ENCODE measurements at regions not wholly inside any gene's neighbourhood (a gene's known extent, or its start where the extent isn't known, plus 50 kb on each side); places are given as distances from the start of the nearest gene placed in this dataset.

- intact Hi-C loops (cut with micrococcal nuclease) = no loop called here
- H3K36me3 Mint-ChIP-seq = no peaks in the 10 kb centered on the region
- no peak for DNase-seq
- Histone ChIP-seq H3K4me1 (ENCODE audit: insufficient read depth, low read length) (no peaks in the 10 kb centered on the region), H3K36me3 (ENCODE audit: insufficient read depth, low read length) (no peaks in the 10 kb centered on the region), H3K4me3 (ENCODE audit: low read length in 2 of 2) (no peak overlapping the region), H3K9me3 (ENCODE audit: control insufficient read depth in 1 of 2, low read length in 2 of 2) (no peaks in the 10 kb centered on the region), H3K27ac (ENCODE audit: low read depth, low read length) (no peak overlapping the region), H3K27me3 (ENCODE audit: insufficient read depth, low read length) (no peaks in the 10 kb centered on the region)
- no peak overlapping the region for H3K27ac Mint-ChIP-seq
- no peak overlapping the region for H3K4me3 Mint-ChIP-seq
- H3K9me3 Mint-ChIP-seq = peaks cover 0 to 3% (median 0%) of the 10 kb centered on the region in 8 donors
- CTCF ChIA-PET (ENCODE audit: partially characterized antibody) = no interaction called here
- POLR2A ChIA-PET (ENCODE audit: partially characterized antibody) = no interaction called here
- peaks cover 0 to under 1% of the 10 kb centered on the region in 2 donors for H3K27me3 Mint-ChIP-seq
- H3K4me1 Mint-ChIP-seq = no peaks in the 10 kb centered on the region
Measured at GRCh38 chr11:131070365-131070764, 154.1 kb upstream of the SNX19 start.

- H3K4me1 Mint-ChIP-seq = no peaks in the 10 kb centered on the region
- Histone ChIP-seq H3K36me3 (ENCODE audit: insufficient read depth, low read length) (no peaks in the 10 kb centered on the region), H3K4me1 (ENCODE audit: insufficient read depth, low read length) (no peaks in the 10 kb centered on the region), H3K9me3 (ENCODE audit: control insufficient read depth in 1 of 2, low read length in 2 of 2) (no peaks in the 10 kb centered on the region), H3K4me3 (ENCODE audit: low read length in 2 of 2) (no peak overlapping the region), H3K27ac (ENCODE audit: low read depth, low read length) (no peak overlapping the region), H3K27me3 (ENCODE audit: insufficient read depth, low read length) (no peaks in the 10 kb centered on the region)
- no peak for DNase-seq
- no peak overlapping the region for H3K27ac Mint-ChIP-seq
- no peaks in the 10 kb centered on the region for H3K9me3 Mint-ChIP-seq
- H3K36me3 Mint-ChIP-seq = no peaks in the 10 kb centered on the region
- intact Hi-C loops (cut with micrococcal nuclease) = no loop called here
- H3K4me3 Mint-ChIP-seq = no peak overlapping the region
- ChIA-PET CTCF (ENCODE audit: partially characterized antibody) (no interaction called here), POLR2A (ENCODE audit: partially characterized antibody) (no interaction called here)
- no peaks in the 10 kb centered on the region for H3K27me3 Mint-ChIP-seq
Measured at GRCh38 chr11:131073167-131073566, 156.9 kb upstream of the SNX19 start.

DNA sequence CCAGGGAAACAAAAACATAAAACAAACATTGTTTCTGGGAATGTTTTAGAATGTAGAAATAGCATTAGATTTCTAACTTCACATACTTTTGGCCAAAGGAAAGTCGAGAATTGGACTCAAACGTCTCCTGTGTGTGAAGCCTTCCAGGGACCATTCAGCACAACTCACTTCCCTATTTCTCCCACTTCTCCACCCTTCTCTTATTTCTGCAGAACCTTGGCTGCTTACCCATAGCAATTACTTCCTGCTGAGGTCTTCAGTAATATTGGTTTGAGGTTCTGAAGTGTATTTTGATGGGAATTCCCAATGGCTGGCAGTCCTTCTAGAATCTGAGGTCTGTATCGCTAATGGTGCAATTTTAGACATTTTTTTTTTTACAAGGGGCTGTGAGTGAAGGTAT lies 158.3 kb upstream of the SNX19 start:
- H3K9me3 Mint-ChIP-seq = no peaks in the 10 kb centered on the region
- H3K9me3 ChIP-seq (ENCODE audit: control insufficient read depth in 1 of 2, low read length in 2 of 2) = no peaks in the 10 kb centered on the region
- H3K36me3 Mint-ChIP-seq = no peaks in the 10 kb centered on the region
- no peaks in the 10 kb centered on the region for H3K36me3 ChIP-seq (ENCODE audit: insufficient read depth, low read length)
- no peak overlapping the region for H3K4me3 ChIP-seq (ENCODE audit: low read length in 2 of 2)
- intact Hi-C loops (cut with micrococcal nuclease) = no loop called here
- H3K27ac ChIP-seq (ENCODE audit: low read depth, low read length) = no peak overlapping the region
- no peak overlapping the region for H3K4me3 Mint-ChIP-seq
- ChIA-PET POLR2A (ENCODE audit: partially characterized antibody) (no interaction called here), CTCF (ENCODE audit: partially characterized antibody) (no interaction called here)
- H3K4me1 ChIP-seq (ENCODE audit: insufficient read depth, low read length) = no peaks in the 10 kb centered on the region
- no peak overlapping the region for H3K27ac Mint-ChIP-seq
- H3K27me3 Mint-ChIP-seq = no peaks in the 10 kb centered on the region
- H3K27me3 ChIP-seq (ENCODE audit: insufficient read depth, low read length) = no peaks in the 10 kb centered on the region
- no peak for DNase-seq
- H3K4me1 Mint-ChIP-seq = no peaks in the 10 kb centered on the region

- no peaks in the 10 kb centered on the region for H3K9me3 ChIP-seq (ENCODE audit: control insufficient read depth in 1 of 2, low read length in 2 of 2)
- ChIA-PET CTCF (ENCODE audit: partially characterized antibody) (no interaction called here), POLR2A (ENCODE audit: partially characterized antibody) (no interaction called here)
- H3K4me1 ChIP-seq (ENCODE audit: insufficient read depth, low read length) = no peaks in the 10 kb centered on the region
- H3K36me3 ChIP-seq (ENCODE audit: insufficient read depth, low read length) = no peaks in the 10 kb centered on the region
- H3K4me1 Mint-ChIP-seq = no peaks in the 10 kb centered on the region
- no peaks in the 10 kb centered on the region for H3K27me3 Mint-ChIP-seq
- H3K4me3 Mint-ChIP-seq = no peak overlapping the region
- no peaks in the 10 kb centered on the region for H3K36me3 Mint-ChIP-seq
- intact Hi-C loops (cut with micrococcal nuclease) = no loop called here
- H3K27ac Mint-ChIP-seq = no peak overlapping the region
- no peaks in the 10 kb centered on the region for H3K27me3 ChIP-seq (ENCODE audit: insufficient read depth, low read length)
- H3K4me3 ChIP-seq (ENCODE audit: low read length in 2 of 2) = no peak overlapping the region
- peaks cover 0 to 7% (median 2%) of the 10 kb centered on the region in 8 donors for H3K9me3 Mint-ChIP-seq
- no peak overlapping the region for H3K27ac ChIP-seq (ENCODE audit: low read depth, low read length)
- no peak for DNase-seq
Measured at GRCh38 chr11:131077340-131077739, 161.1 kb upstream of the SNX19 start.

- Mint-ChIP-seq H3K27me3 (no peaks in the 10 kb centered on the region), H3K36me3 (no peaks in the 10 kb centered on the region), H3K27ac (no peak overlapping the region), H3K4me1 (no peaks in the 10 kb centered on the region), H3K9me3 (peaks cover 0 to 13% (median 2%) of the 10 kb centered on the region in 8 donors), H3K4me3 (no peak overlapping the region)
- ChIA-PET POLR2A (ENCODE audit: partially characterized antibody) (no interaction called here), CTCF (ENCODE audit: partially characterized antibody) (interaction anchor here (1.3 kb wide), 1 partner anchor 14 kb away, joined by 5 read pairs; no protein-coding TSS in a partner anchor)
- H3K4me3 ChIP-seq (ENCODE audit: low read length in 2 of 2) = no peak overlapping the region
- intact Hi-C loops (cut with micrococcal nuclease) = no loop called here
- no peaks in the 10 kb centered on the region for H3K36me3 ChIP-seq (ENCODE audit: insufficient read depth, low read length)
- no peaks in the 10 kb centered on the region for H3K4me1 ChIP-seq (ENCODE audit: insufficient read depth, low read length)
- DNase-seq = no peak
- no peaks in the 10 kb centered on the region for H3K9me3 ChIP-seq (ENCODE audit: control insufficient read depth in 1 of 2, low read length in 2 of 2)
- H3K27me3 ChIP-seq (ENCODE audit: insufficient read depth, low read length) = no peaks in the 10 kb centered on the region
- no peak overlapping the region for H3K27ac ChIP-seq (ENCODE audit: low read depth, low read length)
Measured at GRCh38 chr11:131079036-131079435, 162.8 kb upstream of the SNX19 start.

DNA sequence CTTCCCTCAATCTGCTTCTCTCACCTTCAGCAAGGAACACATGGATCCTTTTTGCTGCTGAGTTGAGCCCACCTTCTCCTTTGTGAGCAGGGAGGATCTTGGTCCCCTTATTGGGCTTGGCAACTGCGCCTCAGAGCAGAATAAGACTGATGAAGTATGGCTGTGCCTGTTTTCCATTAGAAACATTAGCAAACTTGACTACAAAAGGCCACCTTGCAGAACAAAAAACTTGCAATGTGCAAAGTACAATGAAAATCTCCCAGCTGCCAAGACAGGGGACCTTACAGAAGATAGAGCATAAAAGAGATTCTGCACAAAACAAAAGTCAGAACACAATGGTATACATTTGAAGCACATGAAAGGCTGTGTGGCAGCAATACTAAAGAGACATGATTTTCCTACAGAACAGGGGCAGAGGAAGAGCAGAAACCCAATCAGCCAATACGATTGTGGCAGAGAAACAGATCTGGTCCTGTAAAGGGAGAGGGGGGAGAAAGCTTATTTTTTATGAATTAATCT lies 173.5 kb upstream of the SNX19 start:
- peaks cover 0 to 2% of the 10 kb centered on the region in 2 donors for H3K27me3 Mint-ChIP-seq
- H3K36me3 Mint-ChIP-seq = no peaks in the 10 kb centered on the region
- Histone ChIP-seq H3K36me3 (ENCODE audit: insufficient read depth, low read length) (no peaks in the 10 kb centered on the region), H3K4me1 (ENCODE audit: insufficient read depth, low read length) (no peaks in the 10 kb centered on the region), H3K27me3 (ENCODE audit: insufficient read depth, low read length) (no peaks in the 10 kb centered on the region), H3K27ac (ENCODE audit: low read depth, low read length) (no peak overlapping the region), H3K4me3 (ENCODE audit: low read length in 2 of 2) (no peak overlapping the region), H3K9me3 (ENCODE audit: control insufficient read depth in 1 of 2, low read length in 2 of 2) (no peaks in the 10 kb centered on the region)
- no peaks in the 10 kb centered on the region for H3K4me1 Mint-ChIP-seq
- POLR2A ChIA-PET (ENCODE audit: partially characterized antibody) = no interaction called here
- DNase-seq = no peak
- CTCF ChIA-PET (ENCODE audit: partially characterized antibody) = no interaction called here
- peaks cover 0 to 13% (median 8%) of the 10 kb centered on the region in 8 donors for H3K9me3 Mint-ChIP-seq
- intact Hi-C loops (cut with micrococcal nuclease) = no loop called here
- H3K4me3 Mint-ChIP-seq = no peak overlapping the region
- H3K27ac Mint-ChIP-seq = no peak overlapping the region

- Mint-ChIP-seq H3K27ac (no peak overlapping the region), H3K9me3 (no peaks in the 10 kb centered on the region), H3K4me3 (no peak overlapping the region), H3K27me3 (peaks cover 0 to 2% of the 10 kb centered on the region in 2 donors), H3K4me1 (no peaks in the 10 kb centered on the region), H3K36me3 (no peaks in the 10 kb centered on the region)
- intact Hi-C loops (cut with micrococcal nuclease) = no loop called here
- Histone ChIP-seq H3K4me1 (ENCODE audit: insufficient read depth, low read length) (no peaks in the 10 kb centered on the region), H3K9me3 (ENCODE audit: control insufficient read depth in 1 of 2, low read length in 2 of 2) (no peaks in the 10 kb centered on the region), H3K27me3 (ENCODE audit: insufficient read depth, low read length) (no peaks in the 10 kb centered on the region), H3K4me3 (ENCODE audit: low read length in 2 of 2) (no peak overlapping the region), H3K36me3 (ENCODE audit: insufficient read depth, low read length) (no peaks in the 10 kb centered on the region), H3K27ac (ENCODE audit: low read depth, low read length) (no peak overlapping the region)
- ChIA-PET CTCF (ENCODE audit: partially characterized antibody) (no interaction called here), POLR2A (ENCODE audit: partially characterized antibody) (no interaction called here)
- no peak for DNase-seq
Measured at GRCh38 chr11:131092469-131092868, 176.2 kb upstream of the SNX19 start.

GRCh38 chr11:131094827-131095226 lies 178.5 kb upstream of the SNX19 start:
- H3K27me3 ChIP-seq (ENCODE audit: insufficient read depth, low read length) = no peaks in the 10 kb centered on the region
- no peak overlapping the region for H3K27ac ChIP-seq (ENCODE audit: low read depth, low read length)
- Mint-ChIP-seq H3K27me3 (no peaks in the 10 kb centered on the region), H3K36me3 (no peaks in the 10 kb centered on the region), H3K4me3 (no peak overlapping the region), H3K4me1 (no peaks in the 10 kb centered on the region), H3K9me3 (no peaks in the 10 kb centered on the region), H3K27ac (no peak overlapping the region)
- DNase-seq = no peak
- H3K4me3 ChIP-seq (ENCODE audit: low read length in 2 of 2) = no peak overlapping the region
- H3K9me3 ChIP-seq (ENCODE audit: control insufficient read depth in 1 of 2, low read length in 2 of 2) = no peaks in the 10 kb centered on the region
- CTCF ChIA-PET (ENCODE audit: partially characterized antibody) = no interaction called here
- POLR2A ChIA-PET (ENCODE audit: partially characterized antibody) = no interaction called here
- H3K4me1 ChIP-seq (ENCODE audit: insufficient read depth, low read length) = no peaks in the 10 kb centered on the region
- intact Hi-C loops (cut with micrococcal nuclease) = no loop called here
- no peaks in the 10 kb centered on the region for H3K36me3 ChIP-seq (ENCODE audit: insufficient read depth, low read length)
